T follicular helper cell (primary cell): ENCODE measurements at regions not wholly inside any gene's neighbourhood (a gene's known extent, or its start where the extent isn't known, plus 50 kb on each side); places are given as distances from the start of the nearest gene placed in this dataset.

Source experiments
- DNase-seq: peaks from one replicate; pipeline ENCODE4 v3.0.0-alpha.2; 2020; ENCODE audit warnings: low read depth

DNA sequence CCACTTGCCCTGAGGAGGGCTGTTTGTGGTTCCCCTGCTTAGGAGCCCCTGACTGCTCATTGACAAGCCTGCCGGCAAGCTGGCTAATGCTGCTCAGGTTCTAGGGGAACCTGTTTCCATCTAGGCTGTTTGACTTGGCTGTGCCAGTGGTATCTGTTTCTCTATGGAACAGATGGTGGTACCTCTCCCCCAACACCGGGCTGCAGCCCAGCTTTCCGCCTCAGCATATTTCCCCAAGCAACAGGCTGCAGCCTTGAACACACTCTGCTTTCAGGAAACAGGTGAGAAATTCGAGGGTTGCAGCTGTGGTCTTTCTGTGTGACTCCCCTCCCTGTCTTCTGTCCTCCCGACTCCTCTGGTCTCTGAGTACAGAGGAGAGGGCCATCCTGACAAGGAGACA is 132.3 kb downstream of the TMEM132E start:
- no peak for DNase-seq

- DNase-seq = no peak
These were observed 130.8 kb downstream of the TMEM132E start for GRCh38 chr17:34710226-34710625.

- no peak for DNase-seq
These were observed 129.9 kb downstream of the TMEM132E start for GRCh38 chr17:34709158-34709754.

- no peak for DNase-seq
These were observed 126.6 kb downstream of the TMEM132E start for GRCh38 chr17:34706029-34706428.

DNA sequence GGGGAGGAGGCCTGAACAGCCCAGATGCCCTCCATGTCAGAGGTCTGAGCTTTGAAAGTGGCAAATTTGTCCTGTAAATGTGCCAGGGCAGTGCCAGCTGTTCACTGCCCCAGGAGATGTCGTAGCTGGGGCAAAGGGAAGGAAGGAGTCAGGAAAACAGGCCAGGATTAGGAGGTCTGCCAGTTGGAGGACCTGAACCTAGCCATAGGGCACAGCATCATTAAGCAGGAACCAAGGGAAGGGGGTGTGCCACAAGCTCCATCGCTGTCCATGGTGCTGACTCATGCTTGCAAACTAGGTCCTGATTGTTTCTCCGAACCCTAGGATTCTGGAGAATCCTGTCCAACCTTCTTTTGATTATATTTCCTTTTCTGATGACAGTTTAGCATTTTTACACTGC is 124.2 kb downstream of the TMEM132E start:
- no peak for DNase-seq

DNA sequence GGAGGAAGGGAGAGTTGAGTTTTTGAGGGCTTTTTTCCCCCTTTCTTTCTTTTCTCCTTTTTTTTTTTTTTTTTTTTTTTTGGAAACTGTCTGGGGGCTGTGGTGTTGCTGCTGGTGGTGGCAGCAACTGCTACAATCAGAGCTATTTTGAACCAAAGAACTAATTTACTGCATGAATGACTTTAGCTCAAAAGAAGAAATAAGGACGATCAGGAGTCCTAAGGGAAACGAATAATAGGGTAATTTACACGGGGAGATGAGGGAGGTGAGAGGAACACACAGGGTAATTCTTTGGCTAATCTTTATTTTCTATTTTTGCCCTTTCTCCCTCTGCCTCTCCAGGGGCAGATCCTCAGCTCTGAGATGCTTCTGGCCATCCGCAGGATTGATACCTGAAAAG is 119.8 kb downstream of the TMEM132E start:
- DNase-seq = no peak

- DNase-seq = no peak
These were observed 113.5 kb downstream of the TMEM132E start for GRCh38 chr17:34692920-34693319.
